ENCODE measurements at regions not wholly inside any gene's neighbourhood (a gene's known extent, or its start where the extent isn't known, plus 50 kb on each side); places are given as distances from the start of the nearest gene placed in this dataset.

GRCh38 chr4:166290426-166290825 lies 417.4 kb downstream of the TLL1 start:
- no peak for DNase-seq (ENCODE audit: low spot score)
- H3K4me1 ChIP-seq (replicated peaks) = no peaks in the 10 kb centered on the region
- no peak overlapping the region for H3K4me3 ChIP-seq
- intact Hi-C loops (cut with DNase I) = no loop called here
- no peaks in the 10 kb centered on the region for H3K9me3 ChIP-seq
- WGBS = 26% methylated on average over 4 of the region's 4 CpGs
- no peaks in the 10 kb centered on the region for H3K36me3 ChIP-seq
- TF ChIP-seq POLR2AphosphoS5 (IDR thresholded peaks at IDR 0.05) (no peak), CTCF (IDR thresholded peaks at IDR 0.05) (no peak), POLR2A (IDR thresholded peaks at IDR 0.05) (no peak)
- no peaks in the 10 kb centered on the region for H3K27me3 ChIP-seq (replicated peaks; ENCODE audit: insufficient read depth)
- no peak overlapping the region for H3K27ac ChIP-seq

GRCh38 chr4:166293556-166293955 lies 420.5 kb downstream of the TLL1 start:
- Histone ChIP-seq H3K36me3 (no peaks in the 10 kb centered on the region), H3K9me3 (no peaks in the 10 kb centered on the region), H3K4me1 (replicated peaks) (no peaks in the 10 kb centered on the region), H3K27ac (no peak overlapping the region), H3K4me3 (no peak overlapping the region), H3K27me3 (replicated peaks; ENCODE audit: insufficient read depth) (no peaks in the 10 kb centered on the region)
- DNase-seq (ENCODE audit: low spot score) = no peak
- no peak for TF ChIP-seq POLR2A (IDR thresholded peaks at IDR 0.05)
- 71% methylated on average over 2 of the region's 2 CpGs for WGBS
- intact Hi-C loops (cut with DNase I) = no loop called here

- no peak for DNase-seq (ENCODE audit: low spot score)
- 92% methylated on average over 6 of the region's 6 CpGs for WGBS
- H3K4me3 ChIP-seq = no peak overlapping the region
- no peak overlapping the region for H3K27ac ChIP-seq
- H3K9me3 ChIP-seq = no peaks in the 10 kb centered on the region
- no peaks in the 10 kb centered on the region for H3K4me1 ChIP-seq (replicated peaks)
- no peaks in the 10 kb centered on the region for H3K27me3 ChIP-seq (replicated peaks; ENCODE audit: insufficient read depth)
- TF ChIP-seq POLR2AphosphoS5 (IDR thresholded peaks at IDR 0.05) (no peak), POLR2A (IDR thresholded peaks at IDR 0.05) (no peak), CTCF (IDR thresholded peaks at IDR 0.05) (no peak)
- H3K36me3 ChIP-seq = no peaks in the 10 kb centered on the region
- intact Hi-C loops (cut with DNase I) = no loop called here
Observed at GRCh38 chr4:166301266-166301665, 428.2 kb downstream of the TLL1 start.

GRCh38 chr4:166308647-166309046 lies 435.6 kb downstream of the TLL1 start:
- Histone ChIP-seq H3K27me3 (replicated peaks; ENCODE audit: insufficient read depth) (no peaks in the 10 kb centered on the region), H3K4me1 (replicated peaks) (no peaks in the 10 kb centered on the region), H3K4me3 (no peak overlapping the region), H3K36me3 (no peaks in the 10 kb centered on the region), H3K27ac (no peak overlapping the region), H3K9me3 (no peaks in the 10 kb centered on the region)
- DNase-seq (ENCODE audit: low spot score) = no peak
- intact Hi-C loops (cut with DNase I) = no loop called here
- no peak for TF ChIP-seq POLR2A (IDR thresholded peaks at IDR 0.05)
- TF ChIP-seq POLR2AphosphoS5 (IDR thresholded peaks at IDR 0.05) = no peak
- 60% methylated on average over 4 of the region's 4 CpGs for WGBS

- H3K4me3 ChIP-seq = no peak overlapping the region
- no peak for DNase-seq (ENCODE audit: low spot score)
- no peaks in the 10 kb centered on the region for H3K27me3 ChIP-seq (replicated peaks; ENCODE audit: insufficient read depth)
- H3K36me3 ChIP-seq = no peaks in the 10 kb centered on the region
- no peak overlapping the region for H3K27ac ChIP-seq
- no peaks in the 10 kb centered on the region for H3K9me3 ChIP-seq
- TF ChIP-seq POLR2A (IDR thresholded peaks at IDR 0.05) (no peak), POLR2AphosphoS5 (IDR thresholded peaks at IDR 0.05) (no peak), CTCF (IDR thresholded peaks at IDR 0.05) (no peak)
- no peaks in the 10 kb centered on the region for H3K4me1 ChIP-seq (replicated peaks)
- intact Hi-C loops (cut with DNase I) = no loop called here
- WGBS = 87% methylated on average over 3 of the region's 3 CpGs
Observed at GRCh38 chr4:166309286-166309685, 436.2 kb downstream of the TLL1 start.

GRCh38 chr4:166311169-166311568 lies 438.1 kb downstream of the TLL1 start:
- intact Hi-C loops (cut with DNase I) = no loop called here
- no peak overlapping the region for H3K4me3 ChIP-seq
- H3K4me1 ChIP-seq (replicated peaks) = no peaks in the 10 kb centered on the region
- no peak for DNase-seq (ENCODE audit: low spot score)
- no peaks in the 10 kb centered on the region for H3K27me3 ChIP-seq (replicated peaks; ENCODE audit: insufficient read depth)
- TF ChIP-seq POLR2A (IDR thresholded peaks at IDR 0.05) (no peak), CTCF (IDR thresholded peaks at IDR 0.05) (no peak), POLR2AphosphoS5 (IDR thresholded peaks at IDR 0.05) (no peak)
- 36% methylated on average over 2 of the region's 2 CpGs for WGBS
- no peaks in the 10 kb centered on the region for H3K9me3 ChIP-seq
- no peak overlapping the region for H3K27ac ChIP-seq
- H3K36me3 ChIP-seq = no peaks in the 10 kb centered on the region

Data from prostate gland (tissue), 2 donors.